ENCODE measurements at regions not wholly inside any gene's neighbourhood (a gene's known extent, or its start where the extent isn't known, plus 50 kb on each side); places are given as distances from the start of the nearest gene placed in this dataset.

GRCh38 chr5:5957737-5958136 lies 420.6 kb downstream of the MED10 start:
- no peak for TF ChIP-seq EZH2 (IDR thresholded peaks at IDR 0.05; ENCODE audit: insufficient read depth, low read length)
- TF ChIP-seq CTCF (IDR thresholded peaks at IDR 0.05; ENCODE audit: insufficient read depth, low read depth, low read length), result no peak
- no peak for FAIRE-seq
- H3K4me2 ChIP-seq (ENCODE audit: low read length), result no peak overlapping the region
- no peaks in the 10 kb centered on the region for H4K20me1 ChIP-seq (ENCODE audit: insufficient read depth, low read length)
- H3K79me2 ChIP-seq (ENCODE audit: insufficient read depth, low read length), result no peaks in the 10 kb centered on the region
- H3K4me3 Mint-ChIP-seq (ENCODE audit: unreplicated experiment), result no peak overlapping the region
- H3K4me3 ChIP-seq (ENCODE audit: insufficient read depth, low read depth, low read length), result no peak overlapping the region
- H3K9ac ChIP-seq (ENCODE audit: low read length), result no peak overlapping the region
- no peaks in the 10 kb centered on the region for H3K4me1 Mint-ChIP-seq (ENCODE audit: low read depth, unreplicated experiment)
- H3K27ac Mint-ChIP-seq (ENCODE audit: unreplicated experiment), result no peak overlapping the region
- DNase-seq (ENCODE audit: low read depth), result no peak
- no peaks in the 10 kb centered on the region for H3K27me3 ChIP-seq (ENCODE audit: insufficient read depth, low read length)
- no peaks in the 10 kb centered on the region for H3K36me3 ChIP-seq (ENCODE audit: insufficient read depth, low read length)
- H3K4me1 ChIP-seq (ENCODE audit: insufficient read depth, low read length), result no peaks in the 10 kb centered on the region
- peaks cover 25% of the 10 kb centered on the region for H3K27me3 Mint-ChIP-seq (ENCODE audit: low read depth, unreplicated experiment)
- peaks cover 4% of the 10 kb centered on the region for H3K9me3 Mint-ChIP-seq (ENCODE audit: unreplicated experiment)
- no peaks in the 10 kb centered on the region for H3K36me3 Mint-ChIP-seq (ENCODE audit: low read depth, unreplicated experiment)
- H2AFZ ChIP-seq (ENCODE audit: low read depth, low read length), result no peak overlapping the region
- H3K9me3 ChIP-seq (ENCODE audit: insufficient read depth, low read depth, low read length), result peaks cover 2% of the 10 kb centered on the region
- no peak overlapping the region for H3K27ac ChIP-seq (ENCODE audit: low read depth, low read length)

- no peaks in the 10 kb centered on the region for H3K4me1 Mint-ChIP-seq (ENCODE audit: low read depth, unreplicated experiment)
- TF ChIP-seq EZH2 (IDR thresholded peaks at IDR 0.05; ENCODE audit: insufficient read depth, low read length), result no peak
- no peak for TF ChIP-seq CTCF (IDR thresholded peaks at IDR 0.05; ENCODE audit: insufficient read depth, low read depth, low read length)
- FAIRE-seq, result no peak
Measured at GRCh38 chr5:5954275-5954598, 424.1 kb downstream of the MED10 start.

GRCh38 chr5:5953584-5954274 lies 424.6 kb downstream of the MED10 start:
- H3K27ac Mint-ChIP-seq (ENCODE audit: unreplicated experiment), result no peak overlapping the region
- no peaks in the 10 kb centered on the region for H3K36me3 Mint-ChIP-seq (ENCODE audit: low read depth, unreplicated experiment)
- no peak overlapping the region for H3K9ac ChIP-seq (ENCODE audit: low read length)
- H3K36me3 ChIP-seq (ENCODE audit: insufficient read depth, low read length), result no peaks in the 10 kb centered on the region
- H3K79me2 ChIP-seq (ENCODE audit: insufficient read depth, low read length), result no peaks in the 10 kb centered on the region
- H3K4me1 Mint-ChIP-seq (ENCODE audit: low read depth, unreplicated experiment), result no peaks in the 10 kb centered on the region
- H3K9me3 ChIP-seq (ENCODE audit: insufficient read depth, low read depth, low read length), result peaks cover 2% of the 10 kb centered on the region
- no peak overlapping the region for H3K4me3 Mint-ChIP-seq (ENCODE audit: unreplicated experiment)
- H3K4me3 ChIP-seq (ENCODE audit: insufficient read depth, low read depth, low read length), result no peak overlapping the region
- no peaks in the 10 kb centered on the region for H3K4me1 ChIP-seq (ENCODE audit: insufficient read depth, low read length)
- no peak overlapping the region for H3K27ac ChIP-seq (ENCODE audit: low read depth, low read length)
- H3K9me3 Mint-ChIP-seq (ENCODE audit: unreplicated experiment), result peaks cover 4% of the 10 kb centered on the region
- FAIRE-seq (no peak), DNase-seq (ENCODE audit: low read depth) (no peak)
- peaks cover 29% of the 10 kb centered on the region for H3K27me3 Mint-ChIP-seq (ENCODE audit: low read depth, unreplicated experiment)
- no peak for TF ChIP-seq EZH2 (IDR thresholded peaks at IDR 0.05; ENCODE audit: insufficient read depth, low read length)
- no peak for TF ChIP-seq CTCF (IDR thresholded peaks at IDR 0.05; ENCODE audit: insufficient read depth, low read depth, low read length)
- H3K4me2 ChIP-seq (ENCODE audit: low read length), result no peak overlapping the region
- H3K27me3 ChIP-seq (ENCODE audit: insufficient read depth, low read length), result no peaks in the 10 kb centered on the region
- H2AFZ ChIP-seq (ENCODE audit: low read depth, low read length), result no peak overlapping the region
- H4K20me1 ChIP-seq (ENCODE audit: insufficient read depth, low read length), result no peaks in the 10 kb centered on the region

More at GRCh38 chr5:5954275-5954598, 424.1 kb downstream of the MED10 start:
- Histone ChIP-seq H3K27me3 (ENCODE audit: insufficient read depth, low read length) (no peaks in the 10 kb centered on the region), H3K9me3 (ENCODE audit: insufficient read depth, low read depth, low read length) (peaks cover 2% of the 10 kb centered on the region), H3K36me3 (ENCODE audit: insufficient read depth, low read length) (no peaks in the 10 kb centered on the region), H4K20me1 (ENCODE audit: insufficient read depth, low read length) (no peaks in the 10 kb centered on the region), H3K4me2 (ENCODE audit: low read length) (no peak overlapping the region), H3K79me2 (ENCODE audit: insufficient read depth, low read length) (no peaks in the 10 kb centered on the region), H3K27ac (ENCODE audit: low read depth, low read length) (no peak overlapping the region), H3K4me3 (ENCODE audit: insufficient read depth, low read depth, low read length) (no peak overlapping the region), H3K9ac (ENCODE audit: low read length) (no peak overlapping the region), H2AFZ (ENCODE audit: low read depth, low read length) (no peak overlapping the region), H3K4me1 (ENCODE audit: insufficient read depth, low read length) (no peaks in the 10 kb centered on the region)
- peaks cover 29% of the 10 kb centered on the region for H3K27me3 Mint-ChIP-seq (ENCODE audit: low read depth, unreplicated experiment)
- H3K27ac Mint-ChIP-seq (ENCODE audit: unreplicated experiment), result no peak overlapping the region
- no peaks in the 10 kb centered on the region for H3K36me3 Mint-ChIP-seq (ENCODE audit: low read depth, unreplicated experiment)
- H3K4me3 Mint-ChIP-seq (ENCODE audit: unreplicated experiment), result no peak overlapping the region
- no peak for DNase-seq (ENCODE audit: low read depth)
- peaks cover 4% of the 10 kb centered on the region for H3K9me3 Mint-ChIP-seq (ENCODE audit: unreplicated experiment)
